Natural killer cell treated with Interleukin-12 subunit alpha and Interleukin-12 subunit beta and Interleukin-15 and Interleukin-18, amount 100 ng/mL, for 72 hours (primary cell): ENCODE measurements at regions not wholly inside any gene's neighbourhood (a gene's known extent, or its start where the extent isn't known, plus 50 kb on each side); places are given as distances from the start of the nearest gene placed in this dataset.

Source experiments
- ATAC-seq, 2 donors: fragments of 150-1000 bp; cut with Tn5 transposase in 1 of 2; sonication (Bioruptor Pico), chemical (Tn5 transposase) in 1 of 2; 2 replicates each; pipeline ENCODE4 v1.10.0; 2021
- DNase-seq: peaks from one replicate; pipeline ENCODE4 v3.0.0; 2022; ENCODE audit warnings: low spot score
- H3K27ac Mint-ChIP-seq, 2 donors: 1 replicate in 1 of 2; 2 replicates in 1 of 2; pipeline ENCODE4 v1.8.0; 2022; ENCODE audit warnings: mixed read lengths in 2 of 2, mild to moderate bottlenecking in 1 of 2, moderate library complexity in 1 of 2
- H3K27me3 Mint-ChIP-seq, 2 donors: 1 replicate in 1 of 2; 2 replicates in 1 of 2; pipeline ENCODE4 v1.8.0; 2022; ENCODE audit warnings: mixed read lengths in 2 of 2
- H3K36me3 Mint-ChIP-seq: one replicate; pipeline ENCODE4 v1.8.0; 2022; ENCODE audit warnings: mixed read lengths
- H3K4me1 Mint-ChIP-seq, 2 donors: 1 replicate in 1 of 2; 2 replicates in 1 of 2; pipeline ENCODE4 v1.8.0; 2022; ENCODE audit warnings: low read depth in 2 of 2, mixed read lengths in 2 of 2, mild to moderate bottlenecking in 1 of 2
- H3K4me3 Mint-ChIP-seq: one replicate; pipeline ENCODE4 v1.8.0; 2022; ENCODE audit warnings: mixed read lengths
- H3K9me3 Mint-ChIP-seq: 2 replicates; pipeline ENCODE4 v1.8.0; 2022; ENCODE audit warnings: mixed read lengths

DNA sequence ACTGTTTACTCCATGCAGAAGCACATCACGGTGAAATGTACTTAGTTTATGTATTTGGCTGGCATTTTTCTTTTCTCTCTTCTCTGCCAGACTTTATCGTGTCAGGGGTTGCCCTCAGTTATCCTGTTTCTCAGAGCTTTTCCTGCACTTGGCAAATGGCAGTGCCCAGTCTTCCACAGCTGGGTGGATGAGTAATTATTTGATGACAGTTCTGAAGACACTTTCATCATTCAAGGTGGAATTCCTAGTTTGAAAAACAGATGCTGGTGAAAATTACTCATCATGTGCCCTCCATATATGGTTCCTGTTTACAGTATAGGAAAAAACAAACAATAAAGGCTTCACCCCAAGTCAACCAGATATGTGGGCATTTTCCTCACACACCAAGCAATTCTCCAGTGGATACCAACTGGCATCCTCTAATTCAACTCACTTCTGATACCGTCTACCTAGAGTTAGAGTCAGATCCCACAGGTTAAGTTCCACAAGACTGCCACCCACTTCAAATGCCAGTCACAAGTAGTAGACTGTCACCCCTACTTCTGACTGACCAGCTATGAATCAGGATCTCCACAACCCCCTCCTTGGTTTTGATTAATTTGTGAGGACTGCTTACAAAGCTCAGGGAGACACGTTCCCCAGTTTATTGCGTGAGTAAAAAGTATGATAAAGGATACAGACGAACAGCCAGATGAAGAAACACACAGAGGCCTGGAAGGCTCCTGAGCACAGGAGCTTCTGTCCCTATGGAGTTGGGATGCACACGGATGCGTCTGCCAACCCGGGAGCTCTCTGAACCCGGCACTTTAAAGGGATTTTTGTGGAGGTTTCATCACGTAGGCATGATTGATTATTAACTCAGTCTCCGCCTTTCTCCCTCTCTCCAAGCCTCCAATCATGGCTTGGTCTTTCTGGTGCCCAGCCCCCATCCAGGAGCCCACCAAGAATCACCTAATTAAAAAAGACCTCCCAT, 72.9 kb downstream of the CLDN34 start:
- H3K4me3 Mint-ChIP-seq, result no peak overlapping the region

DNA sequence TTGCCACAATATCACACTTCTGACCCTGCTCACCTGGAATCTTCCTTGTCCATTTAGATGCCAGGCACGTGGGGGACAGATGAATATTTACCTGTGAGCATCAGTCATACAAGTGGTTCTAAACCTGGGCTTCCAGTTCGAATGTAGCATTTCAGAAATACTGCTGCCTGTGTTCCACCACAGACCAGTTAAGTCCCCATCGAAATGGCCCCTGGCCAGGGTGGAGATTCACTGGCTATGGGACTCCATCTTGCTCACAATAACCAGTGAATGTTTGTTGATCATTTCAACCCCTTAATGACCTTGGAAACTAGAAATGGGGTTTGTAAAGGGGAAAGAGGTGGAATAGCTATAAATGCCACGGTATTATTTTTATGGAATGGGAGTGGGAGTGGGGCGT, 73.8 kb downstream of the CLDN34 start:
- DNase-seq (no peak), ATAC-seq (no peak)
- Mint-ChIP-seq H3K27ac (no peak overlapping the region), H3K9me3 (no peaks in the 10 kb centered on the region), H3K27me3 (no peaks in the 10 kb centered on the region), H3K4me1 (no peaks in the 10 kb centered on the region), H3K4me3 (no peak overlapping the region), H3K36me3 (no peaks in the 10 kb centered on the region)

More for the DNA sequence above, 72.9 kb downstream of the CLDN34 start:
- Mint-ChIP-seq H3K9me3 (no peaks in the 10 kb centered on the region), H3K36me3 (no peaks in the 10 kb centered on the region), H3K27me3 (no peaks in the 10 kb centered on the region), H3K4me1 (peaks cover 1 to 2% of the 10 kb centered on the region in 2 donors), H3K27ac (no peak overlapping the region)
- DNase-seq (no peak), ATAC-seq (no peak)

DNA sequence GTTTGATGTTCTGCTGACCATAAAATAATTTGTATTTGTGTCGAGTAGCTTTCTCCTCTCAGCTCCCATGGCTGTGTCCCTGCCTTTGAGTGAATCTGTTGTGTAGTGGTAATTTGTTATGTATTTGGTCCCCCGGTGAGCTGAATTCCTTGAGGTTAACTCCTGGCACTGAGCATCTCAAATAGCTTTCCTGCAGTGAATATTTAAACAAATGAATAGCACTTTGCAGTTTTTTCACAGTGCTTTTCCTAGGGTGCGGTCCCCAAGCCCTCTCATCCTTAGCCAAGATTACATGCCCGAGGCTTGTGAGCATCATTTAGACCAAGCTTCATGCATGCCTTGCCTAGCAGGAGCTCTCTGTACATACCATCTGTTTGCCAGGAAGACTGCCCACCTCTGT, 74.2 kb downstream of the CLDN34 start:
- H3K27ac Mint-ChIP-seq, result no peak overlapping the region
- ATAC-seq (no peak), DNase-seq (no peak)
- H3K4me3 Mint-ChIP-seq, result no peak overlapping the region
- no peaks in the 10 kb centered on the region for H3K4me1 Mint-ChIP-seq
- H3K36me3 Mint-ChIP-seq, result no peaks in the 10 kb centered on the region
- no peaks in the 10 kb centered on the region for H3K27me3 Mint-ChIP-seq
- no peaks in the 10 kb centered on the region for H3K9me3 Mint-ChIP-seq

- ATAC-seq (no peak), DNase-seq (no peak)
- Mint-ChIP-seq H3K4me1 (no peaks in the 10 kb centered on the region), H3K27me3 (no peaks in the 10 kb centered on the region), H3K9me3 (no peaks in the 10 kb centered on the region), H3K4me3 (no peak overlapping the region), H3K36me3 (no peaks in the 10 kb centered on the region), H3K27ac (no peak overlapping the region)
These were observed 74.9 kb downstream of the CLDN34 start for GRCh38 chrX:10042055-10042454.

GRCh38 chrX:10043386-10043785, 76.2 kb downstream of the CLDN34 start:
- no peak for ATAC-seq
- H3K27me3 Mint-ChIP-seq, result no peaks in the 10 kb centered on the region
- no peak overlapping the region for H3K27ac Mint-ChIP-seq
- no peak for DNase-seq
- no peak overlapping the region for H3K4me3 Mint-ChIP-seq
- H3K9me3 Mint-ChIP-seq, result no peaks in the 10 kb centered on the region
- no peaks in the 10 kb centered on the region for H3K4me1 Mint-ChIP-seq
- H3K36me3 Mint-ChIP-seq, result no peaks in the 10 kb centered on the region

DNA sequence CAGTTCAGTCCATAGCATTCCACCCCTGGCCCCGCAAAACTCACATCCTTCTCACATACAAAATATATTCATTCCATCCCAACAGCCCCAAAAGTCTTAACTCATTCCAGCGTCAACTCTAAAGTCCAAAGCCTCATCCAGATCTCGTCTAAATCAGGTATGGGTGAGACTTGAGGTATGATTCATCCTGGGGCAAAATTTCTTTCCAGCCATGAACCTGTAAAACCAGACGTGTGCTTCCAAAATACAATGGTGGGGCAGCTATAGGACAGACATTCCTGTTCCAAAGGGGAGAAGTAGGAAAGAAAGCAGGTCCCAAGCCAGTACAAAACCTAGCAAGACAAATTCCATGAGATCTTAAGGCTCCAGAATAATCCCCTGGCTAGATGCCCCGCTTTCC, 76.9 kb downstream of the CLDN34 start:
- Mint-ChIP-seq H3K9me3 (no peaks in the 10 kb centered on the region), H3K27me3 (no peaks in the 10 kb centered on the region), H3K27ac (no peak overlapping the region), H3K4me1 (no peaks in the 10 kb centered on the region), H3K36me3 (no peaks in the 10 kb centered on the region), H3K4me3 (no peak overlapping the region)
- no peak for DNase-seq
- ATAC-seq, result no peak

GRCh38 chrX:10045327-10046000, 78.3 kb downstream of the CLDN34 start:
- no peak overlapping the region for H3K27ac Mint-ChIP-seq
- no peak overlapping the region for H3K4me3 Mint-ChIP-seq
- H3K9me3 Mint-ChIP-seq, result no peaks in the 10 kb centered on the region
- H3K4me1 Mint-ChIP-seq, result no peaks in the 10 kb centered on the region
- H3K36me3 Mint-ChIP-seq, result no peaks in the 10 kb centered on the region
- ATAC-seq (no peak), DNase-seq (no peak)
- no peaks in the 10 kb centered on the region for H3K27me3 Mint-ChIP-seq

DNA sequence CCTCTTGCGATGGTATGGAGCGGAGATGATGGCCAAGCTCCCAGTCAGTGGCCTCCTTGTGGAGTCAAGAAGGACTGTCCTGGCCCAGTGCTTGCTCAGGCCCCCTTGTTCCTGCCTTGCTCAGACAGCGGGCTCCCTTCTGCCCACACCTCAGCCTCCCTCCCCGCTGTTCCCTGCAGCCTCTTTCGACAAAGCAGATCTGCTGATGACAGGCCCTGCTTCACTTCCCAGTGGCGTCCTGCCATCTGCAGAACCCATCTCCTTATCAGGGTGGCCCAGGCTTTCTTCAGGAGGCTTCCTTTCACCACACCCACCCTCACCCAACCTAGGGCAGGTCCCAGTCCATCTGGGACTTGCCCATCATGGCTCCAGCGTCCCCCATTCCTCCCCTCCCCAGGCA, 80.0 kb downstream of the CLDN34 start:
- Mint-ChIP-seq H3K27me3 (no peaks in the 10 kb centered on the region), H3K4me1 (peaks cover 0 to 3% of the 10 kb centered on the region in 2 donors), H3K36me3 (no peaks in the 10 kb centered on the region), H3K4me3 (no peak overlapping the region), H3K9me3 (no peaks in the 10 kb centered on the region), H3K27ac (no peak overlapping the region)
- ATAC-seq, result no peak
- DNase-seq, result no peak

- Mint-ChIP-seq H3K27ac (no peak overlapping the region), H3K36me3 (no peaks in the 10 kb centered on the region), H3K4me1 (peaks cover 0 to 6% of the 10 kb centered on the region in 2 donors), H3K4me3 (no peak overlapping the region), H3K27me3 (no peaks in the 10 kb centered on the region), H3K9me3 (no peaks in the 10 kb centered on the region)
- DNase-seq (no peak), ATAC-seq (no peak)
These were observed 80.5 kb downstream of the CLDN34 start for GRCh38 chrX:10047631-10048030.

- DNase-seq (no peak), ATAC-seq (no peak)
- Mint-ChIP-seq H3K9me3 (no peaks in the 10 kb centered on the region), H3K27ac (no peak overlapping the region), H3K36me3 (no peaks in the 10 kb centered on the region), H3K27me3 (no peaks in the 10 kb centered on the region), H3K4me3 (no peak overlapping the region), H3K4me1 (peaks cover 3 to 8% of the 10 kb centered on the region in 2 donors)
These were observed 80.9 kb downstream of the CLDN34 start for GRCh38 chrX:10048076-10048475.

DNA sequence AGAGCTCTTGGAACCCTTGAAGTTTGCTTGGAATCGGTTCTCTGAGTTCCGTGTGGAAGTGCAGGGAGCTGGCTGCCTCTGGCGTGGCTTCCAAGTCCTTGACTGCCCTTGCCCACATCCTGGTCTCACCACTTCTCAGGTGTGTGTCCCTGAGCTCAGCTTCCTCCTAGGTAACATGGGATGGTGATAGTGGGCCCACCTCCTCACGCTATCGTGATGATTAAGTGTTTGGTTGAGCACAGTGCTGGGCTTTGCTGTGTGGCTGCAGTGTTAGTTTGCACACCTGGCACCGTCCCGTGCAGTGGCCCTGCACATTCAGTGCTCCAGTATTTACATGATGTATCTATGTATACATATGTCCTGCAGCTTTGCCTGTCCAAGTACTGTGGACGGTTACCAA, 81.5 kb downstream of the CLDN34 start:
- Mint-ChIP-seq H3K27ac (no peak overlapping the region), H3K36me3 (no peaks in the 10 kb centered on the region), H3K9me3 (no peaks in the 10 kb centered on the region), H3K4me3 (no peak overlapping the region), H3K4me1 (peaks cover 6 to 8% of the 10 kb centered on the region in 2 donors), H3K27me3 (no peaks in the 10 kb centered on the region)
- no peak for ATAC-seq
- DNase-seq, result no peak

DNA sequence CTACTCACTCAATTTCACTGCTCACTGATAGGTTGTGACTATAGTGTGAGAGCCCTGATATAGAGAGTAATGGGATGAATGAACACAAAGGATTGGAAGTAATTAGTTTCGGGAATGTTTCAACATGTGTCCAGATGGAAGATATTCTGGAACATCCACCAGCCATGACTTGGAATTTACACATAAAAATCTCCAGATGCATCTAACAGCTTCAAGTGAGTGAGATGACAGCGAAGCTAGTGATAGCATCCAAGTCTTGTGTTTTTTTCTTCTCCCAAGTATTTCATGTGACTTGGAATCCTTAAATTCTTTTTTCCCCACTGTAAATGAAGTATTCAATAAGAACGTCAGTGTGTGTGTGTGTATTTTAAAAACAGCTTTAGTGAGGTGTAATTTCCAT, 82.1 kb downstream of the CLDN34 start:
- peaks cover 6 to 8% of the 10 kb centered on the region in 2 donors for H3K4me1 Mint-ChIP-seq
- H3K36me3 Mint-ChIP-seq, result no peaks in the 10 kb centered on the region
- ATAC-seq (no peak), DNase-seq (no peak)
- no peaks in the 10 kb centered on the region for H3K27me3 Mint-ChIP-seq
- H3K27ac Mint-ChIP-seq, result no peak overlapping the region
- H3K4me3 Mint-ChIP-seq, result no peak overlapping the region
- H3K9me3 Mint-ChIP-seq, result no peaks in the 10 kb centered on the region

DNA sequence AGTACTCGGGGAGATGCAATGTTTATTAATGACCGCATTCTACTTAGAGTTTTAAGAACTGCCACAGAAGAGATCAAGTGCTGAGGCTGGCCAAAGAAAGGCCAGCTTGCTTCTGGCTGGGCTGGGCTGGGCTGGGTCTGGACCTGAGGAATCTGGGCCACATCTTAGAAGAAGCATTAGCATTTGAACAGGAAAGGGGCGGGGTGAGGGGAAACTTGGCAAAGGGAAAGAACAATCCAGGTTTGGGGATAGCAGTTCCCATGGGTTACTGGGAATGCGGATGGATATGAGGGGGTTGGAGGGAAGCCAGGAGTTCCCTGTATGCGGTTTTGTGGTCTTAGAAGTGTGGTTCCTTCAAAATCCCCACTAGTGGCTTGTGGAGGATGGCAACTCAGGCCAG, 83.3 kb downstream of the CLDN34 start:
- H3K27ac Mint-ChIP-seq, result no peak overlapping the region

DNA sequence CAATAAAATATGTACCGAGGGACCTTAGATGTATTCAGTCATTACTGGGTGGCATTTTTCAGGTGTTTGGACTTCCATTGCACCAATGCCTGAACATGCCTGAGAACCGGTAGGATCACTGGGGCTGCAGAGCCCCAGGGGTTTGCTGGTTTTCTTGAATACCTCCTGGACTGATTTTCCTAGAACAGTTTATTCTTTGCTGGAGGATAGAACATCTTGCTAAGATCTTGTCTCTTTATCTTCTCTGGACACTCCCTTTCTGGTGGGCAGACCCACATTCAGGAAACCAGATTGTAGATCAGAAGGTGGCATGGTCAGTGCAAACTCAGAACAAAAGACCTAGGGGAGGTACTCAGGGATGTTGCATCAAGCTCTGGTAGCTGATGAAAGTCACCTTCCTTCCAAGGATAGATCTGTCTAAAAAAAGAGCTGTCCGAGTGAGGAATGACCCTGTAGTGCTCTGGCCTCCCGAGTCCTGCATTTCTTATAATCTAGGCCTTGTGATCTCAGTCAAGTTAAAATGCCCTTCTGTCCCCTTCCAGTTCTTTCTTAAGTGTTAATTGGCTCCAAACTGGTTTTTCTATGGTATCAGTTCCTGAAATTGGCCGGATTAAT, 84.8 kb downstream of the CLDN34 start:
- Mint-ChIP-seq H3K9me3 (no peaks in the 10 kb centered on the region), H3K27ac (no peak overlapping the region), H3K4me3 (peak overlapping the region; percentile 23), H3K27me3 (no peaks in the 10 kb centered on the region), H3K36me3 (no peaks in the 10 kb centered on the region), H3K4me1 (peaks cover 6 to 8% of the 10 kb centered on the region in 2 donors)
- DNase-seq (no peak), ATAC-seq (peak in 1 of 2 donors; percentile 44)

More for the DNA sequence above, 83.3 kb downstream of the CLDN34 start:
- Mint-ChIP-seq H3K36me3 (no peaks in the 10 kb centered on the region), H3K4me3 (no peak overlapping the region), H3K9me3 (no peaks in the 10 kb centered on the region), H3K27me3 (no peaks in the 10 kb centered on the region), H3K4me1 (peaks cover 6 to 8% of the 10 kb centered on the region in 2 donors)
- no peak for DNase-seq
- no peak for ATAC-seq
